Stomach (tissue), 4 donors: ENCODE measurements at regions not wholly inside any gene's neighbourhood (a gene's known extent, or its start where the extent isn't known, plus 50 kb on each side); places are given as distances from the start of the nearest gene placed in this dataset.

Source experiments
- CTCF ChIP-seq, 7 experiments: fragments of 450-650 bp in 4 of 7; fragments of 200-600 bp in 3 of 7; sonication (generic) in 3 of 7; IDR thresholded peaks; one replicate each; pipeline ENCODE4 v1.5.1; 2016 to 2019; ENCODE audit warnings: antibody characterized with exemption in 7 of 7, control low read depth in 2 of 7, mild to moderate bottlenecking in 1 of 7
- EP300 ChIP-seq: sonication (generic); formaldehyde crosslinking; IDR thresholded peaks from one replicate; pipeline ENCODE4 v1.6.1; 2017; ENCODE audit warnings: antibody characterized with exemption
- POLR2A ChIP-seq, 4 donors: fragments of 450-650 bp; IDR thresholded peaks; one replicate each; pipeline ENCODE4 v1.6.1; 2016; ENCODE audit warnings: antibody characterized with exemption in 4 of 4, control low read depth in 2 of 4, mild to moderate bottlenecking in 1 of 4, moderate library complexity in 1 of 4

- TF ChIP-seq CTCF (IDR thresholded peaks at IDR 0.05) (no peak), POLR2A (IDR thresholded peaks at IDR 0.05) (no peak), EP300 (no peak)
These were observed 188.5 kb upstream of the HAAO start for GRCh38 chr2:42980764-42981416.
